ENCODE measurements at regions not wholly inside any gene's neighbourhood (a gene's known extent, or its start where the extent isn't known, plus 50 kb on each side); places are given as distances from the start of the nearest gene placed in this dataset.

GRCh38 chr9:119839888-119840287, 470.7 kb upstream of the BRINP1 start (continued):
- TF ChIP-seq PBX3 (IDR thresholded peaks at IDR 0.05) (no peak), MAZ (IDR thresholded peaks at IDR 0.05; ENCODE audit: borderline replicate concordance, low read depth, low read length) (no peak), NR3C1 (IDR thresholded peaks at IDR 0.05) (no peak)

- DNase-seq (ENCODE audit: low read depth in 1 of 2, low spot score in 1 of 2) (no peak), FAIRE-seq (no peak), ATAC-seq (no peak)
- POLR2A ChIA-PET = no interaction called here
- no peak for TF ChIP-seq KDM5A (IDR thresholded peaks at IDR 0.05)
- no peak for TF ChIP-seq HMGXB4 (CRISPR knock-in tag; IDR thresholded peaks at IDR 0.05; ENCODE audit: borderline replicate concordance)
- TF ChIP-seq RAD21 (conservative IDR thresholded peaks at IDR 0.05 in 1 of 2, IDR thresholded peaks at IDR 0.05 in 1 of 2) = no peak
- CTCF ChIA-PET = interaction anchor here (0.5 kb wide), 1 partner anchor 105 kb away, joined by 6 read pairs; no protein-coding TSS in a partner anchor
- no peaks in the 10 kb centered on the region for H3K4me1 ChIP-seq
- WGBS (ENCODE audit: missing lambda C conversion rate) = 11% methylated on average over 4 of the region's 5 CpGs
- H3K9me3 ChIP-seq = no peaks in the 10 kb centered on the region
- H3K4me3 ChIP-seq = no peak overlapping the region
- H3K4me2 ChIP-seq = no peak overlapping the region
- no peak overlapping the region for H3K27ac ChIP-seq
These were observed 469.0 kb upstream of the BRINP1 start for GRCh38 chr9:119838210-119838609.

GRCh38 chr9:119836036-119836435, 466.8 kb upstream of the BRINP1 start:
- WGBS (ENCODE audit: missing lambda C conversion rate) = 22% methylated on average over 3 of the region's 3 CpGs
- ChIA-PET POLR2A (no interaction called here), CTCF (no interaction called here)
- DNase-seq (ENCODE audit: low read depth in 1 of 2, low spot score in 1 of 2) (no peak), ATAC-seq (no peak), FAIRE-seq (no peak)
- Histone ChIP-seq H3K27ac (no peak overlapping the region), H3K4me3 (no peak overlapping the region), H3K4me2 (no peak overlapping the region), H3K9me3 (no peaks in the 10 kb centered on the region), H3K4me1 (no peaks in the 10 kb centered on the region)
- no peak for TF ChIP-seq HOXB13 (CRISPR knock-in tag; IDR thresholded peaks at IDR 0.05; ENCODE audit: low read depth)
- no peak for TF ChIP-seq NFE2L2 (conservative IDR thresholded peaks at IDR 0.05; ENCODE audit: low read length)
- TF ChIP-seq CEBPB (IDR thresholded peaks at IDR 0.05) = no peak
- TF ChIP-seq CBX2 (IDR thresholded peaks at IDR 0.05; ENCODE audit: borderline replicate concordance, low read depth) = no peak
- no peak for TF ChIP-seq BCL3 (IDR thresholded peaks at IDR 0.05)
- TF ChIP-seq USF2 (IDR thresholded peaks at IDR 0.05) = no peak
- no peak for TF ChIP-seq NR3C1 (IDR thresholded peaks at IDR 0.05)
- TF ChIP-seq CHD4 (IDR thresholded peaks at IDR 0.05; ENCODE audit: borderline replicate concordance) = no peak
- no peak for TF ChIP-seq RNF2 (IDR thresholded peaks at IDR 0.05; ENCODE audit: borderline replicate concordance, low read depth)
- TF ChIP-seq MYC (IDR thresholded peaks at IDR 0.05; ENCODE audit: borderline replicate concordance, low read length) = no peak
- TF ChIP-seq MAX (IDR thresholded peaks at IDR 0.05) = no peak
- no peak for TF ChIP-seq ZC3H11A (IDR thresholded peaks at IDR 0.05)
- TF ChIP-seq HOXA7 (CRISPR knock-in tag; IDR thresholded peaks at IDR 0.05) = no peak
- no peak for TF ChIP-seq HES2 (IDR thresholded peaks at IDR 0.05)
- TF ChIP-seq HEYL (CRISPR knock-in tag; IDR thresholded peaks at IDR 0.05) = no peak
- TF ChIP-seq KDM5A (IDR thresholded peaks at IDR 0.05) = no peak
- no peak for TF ChIP-seq RCOR1 (IDR thresholded peaks at IDR 0.05; ENCODE audit: low read depth, low read length)

Data from A549 (cell line).